ENCODE measurements at regions not wholly inside any gene's neighbourhood (a gene's known extent, or its start where the extent isn't known, plus 50 kb on each side); places are given as distances from the start of the nearest gene placed in this dataset.
A peak's percentile ranks its signal among the peaks of the same experiment; 100 is the strongest.

- no peak for DNase-seq
Observed at GRCh38 chr5:61264273-61264661, 67.8 kb upstream of the ZSWIM6 start.

- no peak for DNase-seq
Observed at GRCh38 chr5:61267116-61267515, 64.9 kb upstream of the ZSWIM6 start.

GRCh38 chr5:61268871-61269270 is 63.2 kb upstream of the ZSWIM6 start:
- DNase-seq = no peak

GRCh38 chr5:61270510-61271165 is 61.4 kb upstream of the ZSWIM6 start:
- DNase-seq = no peak

GRCh38 chr5:61272688-61273087 is 59.4 kb upstream of the ZSWIM6 start:
- no peak for DNase-seq

GRCh38 chr5:61273279-61273975 is 58.6 kb upstream of the ZSWIM6 start:
- no peak for DNase-seq

- DNase-seq = no peak
Observed at GRCh38 chr5:61274511-61274911, 57.5 kb upstream of the ZSWIM6 start.

- peak; percentile 13 for DNase-seq
Observed at GRCh38 chr5:61275841-61276240, 56.2 kb upstream of the ZSWIM6 start.

- DNase-seq = peak; percentile 25
Observed at GRCh38 chr5:61277190-61277589, 54.9 kb upstream of the ZSWIM6 start.

- peak; percentile 83 for DNase-seq
Observed at GRCh38 chr5:61277781-61278180, 54.3 kb upstream of the ZSWIM6 start.

- DNase-seq = no peak
Observed at GRCh38 chr5:61279725-61280124, 52.3 kb upstream of the ZSWIM6 start.

- peak; percentile 75 for DNase-seq
Observed at GRCh38 chr5:61280205-61280604, 51.9 kb upstream of the ZSWIM6 start.

GRCh38 chr5:61280761-61281427 is 51.2 kb upstream of the ZSWIM6 start:
- DNase-seq = peak; percentile 45

- no peak for DNase-seq
Observed at GRCh38 chr5:61281686-61282085, 50.4 kb upstream of the ZSWIM6 start.

Data from DMS53 (cell line).